ENCODE measurements at regions not wholly inside any gene's neighbourhood (a gene's known extent, or its start where the extent isn't known, plus 50 kb on each side); places are given as distances from the start of the nearest gene placed in this dataset.

DNA sequence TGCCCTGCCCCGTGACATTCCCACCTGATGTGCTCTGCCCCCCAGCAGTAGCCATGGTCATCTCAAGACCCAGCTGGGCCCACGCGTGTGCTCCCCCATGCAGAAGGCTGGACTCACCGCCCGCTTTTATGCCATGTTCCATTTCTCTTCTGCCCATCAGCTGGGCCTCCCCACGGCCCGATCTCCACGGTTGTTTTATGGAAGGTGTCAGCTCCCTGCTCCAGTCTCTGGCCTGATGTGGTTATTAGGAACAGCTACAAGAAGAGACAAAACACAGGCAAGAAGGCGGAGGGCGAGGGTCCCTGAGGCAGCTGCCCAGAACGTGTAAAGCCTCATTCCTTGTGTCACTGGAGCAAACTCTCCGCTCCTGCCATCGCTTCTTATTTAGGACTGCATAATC, 50.2 kb upstream of the DISP3 start:
- Histone ChIP-seq H3K27ac (ENCODE audit: poor library complexity, severe bottlenecking) (no peak overlapping the region), H3K4me3 (ENCODE audit: severe bottlenecking) (no peak overlapping the region), H3K4me1 (ENCODE audit: insufficient read depth, poor library complexity, severe bottlenecking) (no peaks in the 10 kb centered on the region), H3K36me3 (ENCODE audit: low read depth) (no peaks in the 10 kb centered on the region), H3K27me3 (ENCODE audit: insufficient read depth, poor library complexity, severe bottlenecking) (no peaks in the 10 kb centered on the region), H3K9me3 (ENCODE audit: severe bottlenecking) (no peaks in the 10 kb centered on the region)
- TF ChIP-seq, protein P1, sequence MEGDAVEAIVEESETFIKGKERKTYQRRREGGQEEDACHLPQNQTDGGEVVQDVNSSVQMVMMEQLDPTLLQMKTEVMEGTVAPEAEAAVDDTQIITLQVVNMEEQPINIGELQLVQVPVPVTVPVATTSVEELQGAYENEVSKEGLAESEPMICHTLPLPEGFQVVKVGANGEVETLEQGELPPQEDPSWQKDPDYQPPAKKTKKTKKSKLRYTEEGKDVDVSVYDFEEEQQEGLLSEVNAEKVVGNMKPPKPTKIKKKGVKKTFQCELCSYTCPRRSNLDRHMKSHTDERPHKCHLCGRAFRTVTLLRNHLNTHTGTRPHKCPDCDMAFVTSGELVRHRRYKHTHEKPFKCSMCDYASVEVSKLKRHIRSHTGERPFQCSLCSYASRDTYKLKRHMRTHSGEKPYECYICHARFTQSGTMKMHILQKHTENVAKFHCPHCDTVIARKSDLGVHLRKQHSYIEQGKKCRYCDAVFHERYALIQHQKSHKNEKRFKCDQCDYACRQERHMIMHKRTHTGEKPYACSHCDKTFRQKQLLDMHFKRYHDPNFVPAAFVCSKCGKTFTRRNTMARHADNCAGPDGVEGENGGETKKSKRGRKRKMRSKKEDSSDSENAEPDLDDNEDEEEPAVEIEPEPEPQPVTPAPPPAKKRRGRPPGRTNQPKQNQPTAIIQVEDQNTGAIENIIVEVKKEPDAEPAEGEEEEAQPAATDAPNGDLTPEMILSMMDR (IDR thresholded peaks at IDR 0.05; ENCODE audit: poor library complexity, severe bottlenecking), result no peak
- no peak for DNase-seq (ENCODE audit: low spot score)
- no peak for ATAC-seq (ENCODE audit: low read depth)

All from RWPE2 (cell line).